GM19372 (cell line): ENCODE measurements at regions not wholly inside any gene's neighbourhood (a gene's known extent, or its start where the extent isn't known, plus 50 kb on each side); places are given as distances from the start of the nearest gene placed in this dataset.

Source experiments
- ATAC-seq: cut with Tn5 transposase; IDR thresholded peaks from one replicate; pipeline ENCODE4 v1.9.1; 2021; ENCODE audit warnings: mild to moderate bottlenecking, low read depth, moderate library complexity; ENCODE audit not compliant: unreplicated experiment

GRCh38 chr6:19478273-19478672, 358.9 kb upstream of the ID4 start:
- no peak for ATAC-seq

GRCh38 chr6:19478992-19479391, 358.2 kb upstream of the ID4 start:
- ATAC-seq, result no peak

GRCh38 chr6:19479551-19479950, 357.6 kb upstream of the ID4 start:
- no peak for ATAC-seq

- ATAC-seq, result no peak
These were observed 344.3 kb upstream of the ID4 start for GRCh38 chr6:19492636-19493405.

GRCh38 chr6:19501737-19502245, 335.4 kb upstream of the ID4 start:
- no peak for ATAC-seq

- ATAC-seq, result no peak
These were observed 334.9 kb upstream of the ID4 start for GRCh38 chr6:19502301-19502700.

- ATAC-seq, result no peak
These were observed 321.2 kb upstream of the ID4 start for GRCh38 chr6:19515939-19516338.

- ATAC-seq, result no peak
These were observed 317.2 kb upstream of the ID4 start for GRCh38 chr6:19519941-19520340.

- ATAC-seq, result no peak
These were observed 312.6 kb upstream of the ID4 start for GRCh38 chr6:19524366-19525186.

- no peak for ATAC-seq
These were observed 311.5 kb upstream of the ID4 start for GRCh38 chr6:19525673-19526072.

GRCh38 chr6:19530188-19530587, 307.0 kb upstream of the ID4 start:
- no peak for ATAC-seq

GRCh38 chr6:19535351-19535750, 301.8 kb upstream of the ID4 start:
- ATAC-seq, result no peak

GRCh38 chr6:19536838-19537237, 300.3 kb upstream of the ID4 start:
- ATAC-seq, result no peak

- ATAC-seq, result no peak
These were observed 299.1 kb upstream of the ID4 start for GRCh38 chr6:19538096-19538495.

GRCh38 chr6:19547507-19547906, 289.7 kb upstream of the ID4 start:
- no peak for ATAC-seq

- no peak for ATAC-seq
These were observed 288.1 kb upstream of the ID4 start for GRCh38 chr6:19549109-19549508.

- ATAC-seq, result no peak
These were observed 286.8 kb upstream of the ID4 start for GRCh38 chr6:19550380-19550779.

- ATAC-seq, result no peak
These were observed 285.6 kb upstream of the ID4 start for GRCh38 chr6:19551611-19552010.

GRCh38 chr6:19552076-19552475, 285.1 kb upstream of the ID4 start:
- ATAC-seq, result no peak

GRCh38 chr6:19552588-19552987, 284.6 kb upstream of the ID4 start:
- ATAC-seq, result no peak

- ATAC-seq, result no peak
These were observed 282.6 kb upstream of the ID4 start for GRCh38 chr6:19554356-19555225.
